NCI-H2171 treated with DMSO at 0.1 percent for 48 hours (cell line): ENCODE measurements at regions not wholly inside any gene's neighbourhood (a gene's known extent, or its start where the extent isn't known, plus 50 kb on each side); places are given as distances from the start of the nearest gene placed in this dataset.
"Not testable (repeated sequence)": the region's sequence is repeated elsewhere in the genome, so short reads cannot be mapped to it uniquely, and the experiment has no call there.

Source experiments
- DNase-seq: peaks from one replicate; lab custom pipeline; 2025; lab: John Stamatoyannopoulos, UW

DNA sequence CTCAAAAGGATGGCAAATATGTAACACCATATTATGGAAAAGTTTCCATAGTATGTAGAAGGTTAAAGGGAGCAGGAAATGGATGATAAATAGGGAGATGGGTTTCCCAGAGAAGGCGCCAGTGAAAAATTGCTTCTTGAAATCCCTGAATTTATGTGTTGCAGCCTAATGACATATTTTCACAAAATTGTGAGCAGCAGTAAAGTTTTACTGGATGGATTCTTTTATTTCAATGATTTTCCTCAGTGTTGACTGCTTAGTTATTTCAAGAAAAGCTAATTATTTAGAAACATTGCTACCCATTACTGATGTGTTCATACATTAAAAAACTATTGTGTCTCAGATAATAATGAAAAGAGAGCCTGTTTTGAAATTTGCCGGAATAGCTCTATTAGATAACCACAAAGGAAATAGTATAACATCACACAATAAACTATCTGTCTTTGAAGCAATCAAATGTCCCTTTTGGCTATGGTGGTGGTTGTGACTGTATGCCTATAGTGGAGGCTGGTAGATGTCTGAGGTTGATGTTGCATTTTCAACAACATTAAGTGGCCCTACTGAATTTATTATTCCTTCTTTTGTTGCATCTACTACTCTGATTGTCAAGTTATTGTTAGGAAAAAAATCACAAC, 169.9 kb upstream of the HAND2 start:
- no peak for DNase-seq

DNA sequence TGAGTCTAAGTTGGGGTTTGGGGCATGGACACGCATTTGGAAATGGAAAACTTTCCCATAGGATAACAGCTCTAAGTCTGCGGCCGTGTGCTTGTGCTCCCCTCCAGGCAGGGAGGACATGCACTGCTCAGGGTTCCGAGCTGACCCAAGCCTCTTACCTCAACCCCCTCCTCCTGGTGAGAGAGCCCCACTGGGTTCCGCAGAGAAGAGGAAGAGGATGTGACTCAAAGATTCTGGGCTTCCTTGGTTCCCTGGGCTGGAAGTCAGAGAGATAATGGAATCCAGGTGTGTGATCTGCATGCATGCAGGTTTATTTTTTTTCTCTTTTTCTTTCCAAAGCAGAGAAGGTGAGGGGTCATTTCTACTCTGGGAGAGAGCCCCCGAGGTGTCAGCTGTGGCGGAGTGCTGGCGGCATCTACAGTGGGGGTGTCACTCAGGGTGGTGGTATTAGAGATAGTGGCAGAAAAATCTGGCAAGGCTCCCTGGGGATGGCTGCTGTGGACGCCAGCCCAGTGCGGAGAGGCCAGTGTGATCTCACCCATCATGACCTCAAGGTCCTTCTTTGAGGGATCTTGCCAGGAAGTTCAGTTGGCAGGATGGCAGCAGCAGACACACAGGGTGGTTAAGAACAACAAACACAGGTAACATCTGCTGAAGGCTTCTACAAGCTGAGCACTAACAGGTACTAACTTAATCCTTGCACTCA, 168.7 kb upstream of the HAND2 start:
- no peak for DNase-seq

DNA sequence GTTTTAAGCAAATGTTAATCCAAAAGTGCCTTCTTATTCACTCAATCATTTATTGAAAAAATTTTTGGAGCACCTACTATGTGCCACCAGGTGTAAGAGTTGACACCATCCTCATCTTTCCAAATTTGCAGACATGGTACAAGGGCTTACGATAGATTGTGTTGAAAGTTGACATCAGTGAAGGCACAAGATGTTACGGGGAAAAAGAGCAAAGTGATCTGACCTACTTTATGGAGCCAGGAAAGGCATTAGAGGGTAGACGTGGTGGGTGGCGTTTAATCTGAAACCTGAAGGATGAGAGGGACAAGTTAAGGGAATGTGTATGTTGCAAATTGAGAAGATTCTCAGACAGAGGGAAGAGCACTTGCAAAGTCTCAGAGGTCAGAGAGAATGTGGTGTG, 167.8 kb upstream of the HAND2 start:
- DNase-seq, result no peak

DNA sequence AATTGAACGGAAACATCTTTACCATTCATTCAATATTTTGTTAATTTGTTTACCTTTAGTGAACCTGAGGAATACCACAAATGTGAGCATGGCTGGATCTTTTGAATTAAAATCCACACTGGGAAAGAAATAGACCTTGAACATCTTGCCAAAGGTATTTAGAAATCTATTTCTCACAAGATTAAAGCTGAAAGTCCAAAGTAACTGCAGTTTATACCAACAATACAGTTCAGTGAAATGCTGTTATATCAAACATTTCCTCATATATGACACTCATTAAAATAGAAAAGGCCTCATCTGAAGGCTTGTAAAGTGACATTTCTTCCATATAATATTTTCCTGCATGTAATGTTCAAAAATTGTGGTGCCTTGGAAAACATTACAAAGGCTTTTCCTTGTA, 166.5 kb upstream of the HAND2 start:
- DNase-seq, result no peak

DNA sequence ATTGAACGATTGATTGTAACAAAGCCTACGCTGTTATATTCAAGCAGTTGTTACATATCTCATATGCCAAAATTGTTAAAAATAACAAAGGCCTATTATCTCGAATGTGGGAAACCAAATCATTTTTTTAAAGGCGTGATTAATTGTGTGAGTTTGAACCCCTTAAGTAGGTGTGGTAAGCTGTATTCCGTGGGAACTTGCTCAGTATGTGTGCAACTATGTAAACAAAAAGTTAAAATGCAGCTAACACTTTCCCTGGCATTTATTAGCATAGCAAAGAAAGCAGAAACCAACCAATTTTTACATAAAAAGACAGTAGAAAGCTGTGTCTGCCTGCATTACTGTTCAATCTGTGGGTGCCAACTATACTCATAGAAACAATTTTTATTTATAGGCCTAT, 166.0 kb upstream of the HAND2 start:
- no peak for DNase-seq

DNA sequence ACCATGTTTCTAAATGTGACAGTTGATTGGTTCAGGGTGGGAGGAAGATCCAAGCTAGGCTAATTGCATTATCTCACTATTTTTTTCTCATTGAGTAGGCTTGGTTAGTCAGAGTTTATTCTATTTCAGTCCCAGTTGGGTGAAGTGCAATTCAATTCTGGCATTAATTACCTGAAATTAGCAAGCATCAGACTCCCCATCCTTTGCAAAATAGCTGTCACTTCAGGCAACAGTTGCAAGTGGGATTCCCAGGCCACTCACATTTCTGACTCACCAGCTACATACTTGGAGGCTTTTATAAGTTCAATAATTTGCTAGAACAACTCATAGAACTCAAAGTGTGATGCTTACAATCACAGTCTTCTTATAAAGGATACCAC, 155.8 kb upstream of the HAND2 start:
- DNase-seq, result no peak

DNA sequence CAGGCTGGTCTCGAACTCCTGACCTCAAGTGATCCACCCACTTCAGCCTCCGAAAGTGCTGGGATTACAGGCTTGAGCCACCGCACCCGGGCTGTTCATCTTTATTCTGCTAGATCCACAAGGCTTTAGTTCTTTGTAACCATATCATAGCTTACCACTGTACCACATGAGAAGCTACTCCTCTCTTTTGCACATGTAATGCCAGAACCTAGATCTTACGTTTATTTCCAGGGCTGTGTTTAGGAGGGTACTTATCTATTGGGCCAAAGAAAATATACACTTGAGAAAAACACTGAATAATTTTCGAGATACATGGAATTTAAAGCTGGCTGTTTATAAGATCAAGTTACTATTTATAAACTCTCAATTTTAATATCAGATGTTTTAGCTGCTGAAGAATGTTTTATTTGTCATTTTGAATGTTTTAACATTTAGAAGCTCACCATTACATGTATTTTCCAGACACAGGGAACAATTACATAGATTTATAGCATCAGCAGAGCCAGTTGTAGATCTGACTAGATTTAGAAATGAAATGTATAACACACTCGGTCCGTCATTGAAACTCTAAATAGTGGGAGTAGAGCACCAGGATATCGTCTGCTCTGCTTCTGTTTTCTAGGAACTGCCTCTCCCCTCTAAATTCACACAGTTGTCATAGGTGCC, 155.3 kb upstream of the HAND2 start:
- DNase-seq, result no peak

DNA sequence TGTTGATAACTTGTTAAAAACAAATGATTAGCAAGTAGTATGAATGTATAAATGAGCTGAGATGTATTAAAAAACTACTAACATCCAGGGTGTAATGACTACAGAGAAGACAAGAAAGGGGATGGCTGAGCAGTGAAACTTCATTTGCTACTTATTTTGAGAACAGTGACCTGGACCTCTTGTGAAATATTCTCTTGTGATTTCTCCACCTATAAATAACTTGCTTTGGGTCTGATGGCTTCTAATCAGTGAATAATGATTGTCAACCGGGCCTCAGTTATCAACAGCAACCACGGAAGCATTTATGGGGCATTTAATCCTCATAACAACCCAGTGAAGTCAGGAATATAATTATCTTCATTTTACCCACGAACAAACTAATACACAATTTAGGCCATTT, 154.2 kb upstream of the HAND2 start:
- DNase-seq, result no peak

DNA sequence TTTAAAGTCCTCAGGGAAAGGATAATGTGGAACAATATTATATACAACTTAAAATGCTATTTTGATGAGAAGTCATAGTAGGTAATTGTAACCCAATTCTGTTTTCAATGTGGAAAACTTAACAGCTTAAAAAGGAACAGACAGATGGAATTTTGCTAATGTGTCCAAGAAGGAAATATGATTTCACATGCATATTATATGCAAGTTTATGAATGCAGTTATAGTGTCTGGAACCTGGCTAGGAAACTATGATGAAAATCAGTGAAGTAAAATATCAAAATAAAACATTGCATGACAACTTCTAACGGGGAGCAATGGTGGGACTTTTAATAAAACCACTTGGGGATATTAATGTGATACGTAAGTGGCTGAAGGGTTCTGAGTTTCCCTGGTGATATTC, 152.6 kb upstream of the HAND2 start:
- DNase-seq, result no peak

DNA sequence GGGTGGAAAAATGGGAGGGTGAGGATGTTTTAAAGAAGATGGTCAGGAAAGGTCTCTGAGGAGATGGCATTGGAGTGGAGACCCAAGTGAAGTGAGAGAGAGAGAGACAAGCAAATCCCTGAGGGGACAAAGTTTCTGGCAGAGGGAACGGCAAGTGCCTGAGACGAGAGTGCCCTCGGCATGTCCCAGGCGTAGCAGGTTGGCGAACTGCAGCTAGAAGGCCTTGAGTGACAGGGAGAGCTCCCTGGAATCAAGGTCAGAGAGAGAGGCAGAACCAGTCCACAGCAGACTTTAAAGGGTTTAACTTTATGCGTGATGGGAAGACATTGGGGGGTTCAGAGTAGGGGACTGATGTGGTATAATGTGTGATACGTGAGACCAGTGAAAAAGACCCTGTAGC, 150.2 kb upstream of the HAND2 start:
- DNase-seq, result no peak

DNA sequence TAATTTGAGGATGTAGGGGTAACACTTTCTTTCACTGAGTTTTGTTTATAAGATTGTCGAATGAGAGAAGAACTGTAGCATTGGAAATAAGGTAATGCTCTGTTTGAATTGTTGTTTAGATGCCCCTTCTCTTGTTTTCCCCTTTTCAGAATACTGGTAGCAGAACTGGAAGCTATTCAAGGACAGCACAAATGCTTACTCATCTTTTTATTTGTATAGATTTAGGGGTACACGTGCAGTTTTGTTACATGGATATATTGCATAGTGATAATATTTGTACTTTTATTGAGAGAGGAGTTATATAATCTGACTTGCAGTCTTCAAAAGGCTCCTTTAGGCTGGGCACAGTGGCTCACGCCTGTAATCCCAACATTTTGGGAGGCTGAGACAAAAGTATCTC, 145.4 kb upstream of the HAND2 start:
- DNase-seq, result no peak

DNA sequence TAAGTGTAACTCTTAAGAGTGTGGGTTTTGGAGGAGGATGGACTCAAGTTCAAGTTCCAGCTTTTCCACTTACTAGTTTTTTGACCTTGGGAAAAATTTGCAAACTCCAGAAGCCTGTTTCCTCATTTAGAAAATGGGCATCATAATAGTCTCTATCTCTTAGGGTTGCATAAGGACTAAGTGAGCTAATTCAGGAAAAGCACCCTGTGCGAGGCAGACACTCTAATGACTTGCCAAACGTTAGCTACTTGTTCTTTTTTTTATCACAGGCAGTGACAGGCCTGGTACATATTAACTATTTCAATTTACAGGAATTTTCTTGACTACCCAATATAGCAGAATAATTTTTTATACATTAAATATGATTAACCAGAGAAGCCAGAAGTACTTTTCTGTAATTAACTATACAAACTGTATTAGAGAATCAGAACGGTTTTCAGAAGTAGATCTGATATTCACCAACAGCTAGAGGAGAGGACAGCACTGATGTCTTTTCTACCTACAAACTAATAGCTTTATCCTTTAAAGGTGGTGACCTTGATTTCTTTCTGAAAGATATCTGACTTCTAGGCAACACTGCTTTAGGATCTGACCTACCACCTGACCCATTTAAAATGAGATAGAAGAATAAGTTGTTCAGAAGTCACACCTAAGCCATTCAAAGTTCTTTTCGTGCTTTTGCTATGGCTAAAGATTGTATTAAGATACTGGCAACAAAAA, 139.6 kb upstream of the HAND2 start:
- no peak for DNase-seq

DNA sequence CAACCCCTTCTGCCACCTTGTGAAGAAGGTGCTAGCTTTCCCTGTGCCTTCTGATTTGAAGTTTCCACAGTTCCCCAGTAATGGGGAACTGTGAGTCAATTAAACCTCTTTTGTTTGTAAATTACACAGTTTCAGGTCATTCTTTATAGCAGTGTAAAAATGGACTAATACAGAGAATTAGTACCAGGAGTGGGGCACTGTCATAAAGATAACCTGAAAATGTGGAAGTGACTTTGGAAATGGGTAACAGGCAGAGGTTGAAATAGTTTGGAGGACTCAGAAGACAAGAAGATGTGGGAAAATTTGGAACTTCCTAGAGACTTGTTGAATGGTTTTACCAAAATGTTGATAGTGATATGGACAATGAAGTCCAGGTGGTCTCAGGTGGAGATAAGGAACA, 131.0 kb upstream of the HAND2 start:
- no peak for DNase-seq

DNA sequence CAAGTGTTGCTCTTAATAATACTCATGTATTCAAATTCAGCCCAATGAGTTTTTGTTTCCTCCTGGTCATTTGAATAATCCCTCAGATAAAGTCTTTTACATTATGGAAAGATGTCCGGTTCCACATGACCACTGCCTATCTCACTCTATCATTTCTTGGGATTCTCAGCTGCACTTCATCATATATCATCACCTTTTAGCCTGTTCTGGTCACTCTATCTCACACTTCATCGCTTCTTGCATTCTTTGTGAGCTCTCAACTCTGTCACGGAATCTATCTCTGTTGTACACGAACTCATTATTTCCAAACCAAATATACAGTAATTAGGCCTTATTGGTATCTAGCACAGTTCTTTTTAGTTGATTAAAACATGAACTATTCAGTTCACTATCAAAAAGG, 126.9 kb upstream of the HAND2 start:
- DNase-seq, result no peak

DNA sequence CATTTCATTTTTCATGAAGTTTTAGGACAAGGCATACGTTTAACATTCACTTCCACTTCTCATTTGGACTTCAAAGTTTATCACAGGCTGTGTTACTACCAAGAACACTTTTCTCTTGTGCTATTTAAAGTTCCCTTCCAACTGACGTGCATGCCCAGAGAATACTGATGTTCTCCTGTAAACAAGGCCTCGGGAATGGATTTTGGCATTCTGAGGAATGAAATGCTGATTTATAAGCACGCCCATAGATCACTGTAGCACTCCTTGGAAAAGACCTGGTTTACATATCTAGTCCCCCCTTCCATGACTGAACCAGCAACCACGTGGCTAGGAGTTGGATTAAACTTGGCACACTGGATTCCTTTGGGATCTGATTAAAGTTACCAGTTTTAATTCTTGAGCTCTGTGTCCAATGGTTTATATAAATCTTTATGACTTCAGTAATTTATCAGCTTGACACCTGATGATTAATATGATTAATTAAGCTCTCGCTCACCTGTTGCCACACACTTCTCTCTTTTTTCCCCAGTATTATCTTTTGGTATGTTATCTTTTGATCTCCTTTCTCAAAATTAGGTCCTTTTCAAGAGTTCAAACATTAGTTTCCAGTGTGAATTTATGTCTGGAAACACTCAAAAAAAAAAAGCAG, 122.4 kb upstream of the HAND2 start:
- DNase-seq, result no peak

DNA sequence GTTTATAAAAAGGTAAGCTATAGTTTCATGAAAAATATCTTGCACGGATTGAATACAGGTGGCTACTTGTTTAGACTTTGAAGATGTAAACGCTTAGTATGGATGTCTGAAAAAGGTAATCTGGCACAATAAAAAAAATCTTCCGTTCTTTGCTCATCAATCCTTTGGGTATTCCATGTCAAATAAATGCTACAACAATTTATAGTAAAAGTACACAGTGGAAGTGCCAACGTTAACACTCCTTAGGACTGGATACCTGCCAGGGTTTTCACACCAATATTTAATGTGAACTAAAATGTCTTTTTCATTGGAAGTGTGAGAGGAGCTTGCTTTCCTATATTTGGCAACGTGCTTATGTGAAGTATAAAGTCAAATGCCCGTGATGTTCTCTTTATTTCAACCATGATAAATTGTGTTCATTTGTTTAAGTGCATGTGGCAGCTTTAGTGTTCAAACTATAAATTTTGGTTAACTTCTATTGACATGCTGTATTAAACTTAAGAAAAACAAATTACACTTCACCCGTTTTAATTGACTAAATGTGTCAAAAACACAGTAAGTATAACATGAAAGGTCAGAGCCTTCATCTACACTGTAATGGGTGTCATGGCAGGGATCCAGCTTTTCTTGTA, 121.7 kb upstream of the HAND2 start:
- no peak for DNase-seq

DNA sequence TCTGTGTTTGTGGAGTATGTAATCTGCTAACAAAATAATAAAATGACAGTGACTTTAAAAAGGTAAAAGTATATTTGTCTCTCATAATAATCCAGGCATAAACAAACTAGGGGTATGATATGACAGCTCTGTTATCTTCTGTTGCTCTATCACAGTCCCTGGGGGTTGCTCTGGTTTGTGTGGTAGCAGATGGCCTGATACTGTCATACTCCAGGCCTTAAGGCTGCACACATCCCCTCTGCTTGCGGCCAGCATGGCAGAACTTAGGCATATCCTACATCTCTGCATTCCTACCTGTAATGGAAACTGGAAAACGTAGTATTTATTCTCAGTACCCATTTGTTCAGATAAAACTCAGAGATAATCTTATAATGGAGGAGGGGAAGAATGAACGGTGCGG, 117.9 kb upstream of the HAND2 start:
- DNase-seq, result peak; percentile 79

DNA sequence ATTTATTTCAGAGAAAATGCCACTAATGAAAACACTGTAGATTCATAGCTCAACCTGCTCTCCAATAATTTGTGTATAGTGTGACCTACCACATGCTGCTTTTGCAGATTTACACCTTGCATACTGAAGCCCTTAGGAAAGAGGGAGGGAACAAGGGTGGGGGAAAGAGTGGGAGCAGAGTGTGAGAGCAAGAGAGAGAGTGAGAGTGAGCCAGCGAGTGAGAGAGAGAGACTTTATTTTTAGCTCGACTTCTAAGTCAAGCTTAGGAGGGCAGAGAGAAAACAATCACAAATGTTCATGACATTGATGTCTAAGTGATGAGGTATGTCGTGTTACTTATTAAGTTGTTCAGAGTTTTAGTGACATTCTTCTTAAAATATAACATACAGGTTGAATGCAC, 112.5 kb upstream of the HAND2 start:
- no peak for DNase-seq

DNA sequence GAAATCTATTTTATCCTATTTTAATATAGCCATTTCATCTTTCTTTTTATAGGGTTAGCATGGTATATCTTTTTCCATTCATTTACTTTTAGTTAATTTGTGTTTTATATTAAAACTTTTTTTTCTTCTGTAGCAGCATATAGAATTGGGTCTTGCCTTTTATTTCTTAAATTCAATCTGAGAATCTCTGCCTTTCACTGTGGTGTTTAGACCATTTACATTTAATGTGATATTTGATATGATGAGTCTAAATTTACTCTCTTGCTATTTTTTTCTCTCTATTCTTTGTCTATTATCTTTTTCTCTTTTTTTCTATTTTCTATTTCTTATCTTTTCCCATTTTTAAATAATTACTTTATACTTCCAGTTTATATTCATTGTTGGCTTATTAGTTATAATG, 105.4 kb upstream of the HAND2 start:
- DNase-seq, result no peak

DNA sequence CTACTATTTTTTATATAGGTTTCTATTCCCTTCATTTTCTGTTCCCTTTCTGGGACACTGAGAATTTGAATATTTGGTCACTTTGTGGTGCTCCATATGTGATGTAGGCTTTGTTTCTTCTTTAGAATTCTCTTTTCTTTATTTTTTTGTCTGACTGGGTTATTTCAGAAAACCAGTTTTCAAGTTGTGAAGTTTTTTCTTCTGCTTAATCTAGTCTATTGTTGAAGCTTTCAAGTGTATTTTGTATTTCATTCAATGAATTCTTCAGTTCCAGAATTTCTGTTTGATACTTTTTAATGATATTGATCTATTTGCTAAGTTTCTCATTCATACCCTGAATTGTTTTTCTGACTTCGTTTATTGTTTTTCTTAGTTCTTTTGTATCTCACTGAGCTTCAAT, 96.2 kb upstream of the HAND2 start:
- no peak for DNase-seq

DNA sequence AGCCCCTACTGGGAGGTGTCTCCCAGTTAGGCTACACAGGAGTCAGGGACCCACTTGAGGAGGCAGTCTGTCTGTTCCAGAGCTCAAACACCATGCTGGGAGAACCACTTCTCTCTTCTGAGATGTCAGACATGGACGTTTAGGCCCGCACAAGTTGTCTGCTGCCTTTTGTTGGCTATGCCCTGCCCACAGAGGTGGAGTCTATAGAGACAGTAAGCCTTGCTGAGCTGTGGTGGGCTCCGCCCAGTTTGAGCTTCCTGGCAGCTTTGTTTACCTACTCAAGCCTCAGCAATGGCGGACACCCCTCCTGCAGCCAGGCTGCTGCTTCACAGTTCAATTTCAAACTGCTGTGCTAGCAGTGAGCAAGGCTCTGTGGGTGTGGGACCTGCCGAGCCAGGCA, 88.6 kb upstream of the HAND2 start:
- not testable (repeated sequence) for DNase-seq

DNA sequence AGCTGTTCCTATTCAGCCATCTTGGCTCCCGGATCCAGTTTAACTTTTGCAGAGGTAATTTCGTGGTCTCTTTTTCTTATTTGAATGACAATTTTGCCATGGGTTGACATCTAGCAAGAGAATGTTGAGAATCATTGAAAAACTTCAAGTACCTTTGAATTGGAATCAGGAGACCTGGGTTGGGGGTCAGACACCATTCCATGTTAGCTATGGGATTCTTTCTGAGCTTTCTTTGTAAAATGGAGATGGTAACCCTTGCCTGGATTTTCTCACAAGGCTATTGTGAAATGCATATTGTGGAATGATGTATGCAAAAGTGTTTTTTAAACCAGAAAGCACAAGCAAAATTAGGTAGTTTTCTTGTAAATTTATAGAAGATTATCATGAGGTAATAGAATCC, 79.1 kb upstream of the HAND2 start:
- DNase-seq, result no peak
